OCI-LY3 (cell line): ENCODE measurements at regions not wholly inside any gene's neighbourhood (a gene's known extent, or its start where the extent isn't known, plus 50 kb on each side); places are given as distances from the start of the nearest gene placed in this dataset.

ENCODE experiments used
- CTCF ChIP-seq: fragments of 200-600, 300-600 bp; sonication (generic); IDR thresholded peaks from 2 replicates; pipeline ENCODE4 v1.5.1; 2014; ENCODE audit warnings: antibody characterized with exemption, low read length, low read depth
- EZH2phosphoT487 ChIP-seq: fragments of 200-600 bp; shearing (Covaris generic); IDR thresholded peaks from 2 replicates; pipeline ENCODE4 v1.6.1; 2018; ENCODE audit warnings: antibody characterized with exemption, mixed run types, low read depth

- no peak for TF ChIP-seq CTCF
- no peak for TF ChIP-seq EZH2phosphoT487
These were observed 382.5 kb downstream of the CENPW start for GRCh38 chr6:126722411-126722810.
